Stomach (tissue), 8 donors: ENCODE measurements at regions not wholly inside any gene's neighbourhood (a gene's known extent, or its start where the extent isn't known, plus 50 kb on each side); places are given as distances from the start of the nearest gene placed in this dataset.

Source experiments
- DNase-seq, 2 donors: peaks; one replicate each; pipeline versions ENCODE4 v3.0.0 to v3.0.0-alpha.2; 2013 to 2019
- H3K27ac ChIP-seq, 5 donors: fragments of 200-600 bp in 4 of 5; sonication (generic) in 4 of 5; one replicate each; pipeline ENCODE4 v1.5.1; 2013 to 2019; ENCODE audit warnings: mild to moderate bottlenecking in 1 of 5, moderate library complexity in 1 of 5
- H3K27me3 ChIP-seq, 3 donors: fragments of 200-600 bp; sonication (generic); one replicate each; pipeline ENCODE4 v1.5.1; 2017 to 2019; ENCODE audit warnings: mixed run types in 1 of 3
- H3K36me3 ChIP-seq, 4 donors: fragments of 200-600 bp; sonication (generic); 1 replicate in 3 of 4; 2 replicates in 1 of 4; pipeline ENCODE4 v1.5.1; 2016 to 2019
- H3K4me1 ChIP-seq, 4 donors: fragments of 200-600 bp; sonication (generic); one replicate each; pipeline ENCODE4 v1.5.1; 2016 to 2019
- H3K4me3 ChIP-seq, 4 donors: fragments of 200-600 bp; sonication (generic) in 3 of 4; one replicate each; pipeline ENCODE4 v1.5.1; 2016 to 2019; ENCODE audit warnings: mild to moderate bottlenecking in 1 of 4
- H3K9me3 ChIP-seq, 4 donors: fragments of 200-600 bp; sonication (generic); one replicate each; pipeline ENCODE4 v1.5.1; 2016 to 2019
- CTCF ChIP-seq, 7 experiments: fragments of 450-650 bp in 4 of 7; fragments of 200-600 bp in 3 of 7; sonication (generic) in 3 of 7; IDR thresholded peaks; one replicate each; pipeline ENCODE4 v1.5.1; 2016 to 2019; ENCODE audit warnings: antibody characterized with exemption in 7 of 7, control low read depth in 2 of 7, mild to moderate bottlenecking in 1 of 7
- EP300 ChIP-seq: sonication (generic); formaldehyde crosslinking; IDR thresholded peaks from one replicate; pipeline ENCODE4 v1.6.1; 2017; ENCODE audit warnings: antibody characterized with exemption
- POLR2A ChIP-seq, 4 donors: fragments of 450-650 bp; IDR thresholded peaks; one replicate each; pipeline ENCODE4 v1.6.1; 2016; ENCODE audit warnings: antibody characterized with exemption in 4 of 4, control low read depth in 2 of 4, mild to moderate bottlenecking in 1 of 4, moderate library complexity in 1 of 4
- POLR2AphosphoS5 ChIP-seq, 3 donors: sonication (generic); formaldehyde crosslinking; IDR thresholded peaks; one replicate each; pipeline ENCODE4 v1.6.1; 2016; ENCODE audit warnings: antibody characterized with exemption in 3 of 3
- WGBS, 5 donors: extraction: QIAGEN DNeasy Blood & Tissue Kit in 3 of 5; methylation state at CpG; one replicate each; pipeline versions ENCODE4 v1.1.5 to v1.1.7; 2013 to 2018; 5-methylcytosine and 5-hydroxymethylcytosine counted together
- intact Hi-C: fragments of 100-400 bp; cut with DNase I; formaldehyde crosslinking; loops from one replicate; pipeline ENCODE4 v1.15.1; 2023; ENCODE audit warnings: low total_unique reads
- donor health status: healthy with polysubstance abuse.
- donor health status: Bipolar disorder and iron deficiency.
- donor health status: healthy.

- intact Hi-C loops, result no loop called here
- no peaks in the 10 kb centered on the region for H3K9me3 ChIP-seq
- H3K27ac ChIP-seq, result peak overlapping the region; percentile 1 to 79 (median 64)
- DNase-seq, result peak in 1 of 2 donors; percentile 42
- TF ChIP-seq EP300, result no peak
- TF ChIP-seq POLR2A (IDR thresholded peaks at IDR 0.05), result no peak
- H3K4me3 ChIP-seq, result no peak overlapping the region
- peaks cover 28 to 57% (median 34%) of the 10 kb centered on the region in 4 donors for H3K4me1 ChIP-seq
- no peaks in the 10 kb centered on the region for H3K27me3 ChIP-seq
- H3K36me3 ChIP-seq, result no peaks in the 10 kb centered on the region
- WGBS, 5 donors, result 69 to 86% (median 79%) methylated on average over 3 to 4 of the region's 4 CpGs
These were observed 213.1 kb upstream of the USP24 start for GRCh38 chr1:55428231-55428630.

GRCh38 chr1:55427606-55428005 lies 212.4 kb upstream of the USP24 start:
- H3K27ac ChIP-seq, result peak overlapping the region in 4 of 5 donors; percentile 50 to 79 (median 68)
- intact Hi-C loops, result no loop called here
- peaks cover 0 to under 1% (median 0%) of the 10 kb centered on the region in 4 donors for H3K9me3 ChIP-seq
- peaks cover 28 to 57% (median 34%) of the 10 kb centered on the region in 4 donors for H3K4me1 ChIP-seq
- no peak for TF ChIP-seq CTCF (IDR thresholded peaks at IDR 0.05)
- no peak for TF ChIP-seq EP300
- no peak for TF ChIP-seq POLR2A (IDR thresholded peaks at IDR 0.05)
- TF ChIP-seq POLR2AphosphoS5 (IDR thresholded peaks at IDR 0.05), result no peak
- 66 to 74% (median 73%) methylated on average over 4 of the region's 4 CpGs for WGBS, 5 donors
- no peaks in the 10 kb centered on the region for H3K27me3 ChIP-seq
- no peaks in the 10 kb centered on the region for H3K36me3 ChIP-seq
- DNase-seq, result no peak
- no peak overlapping the region for H3K4me3 ChIP-seq

GRCh38 chr1:55426619-55427018 lies 211.5 kb upstream of the USP24 start:
- H3K27ac ChIP-seq, result peak overlapping the region in 3 of 5 donors; percentile 30 to 79 (median 59)

GRCh38 chr1:55426156-55426555 lies 211.0 kb upstream of the USP24 start:
- no peak for DNase-seq
- intact Hi-C loops, result no loop called here
- Histone ChIP-seq H3K27ac (peak overlapping the region in 3 of 5 donors; percentile 30 to 79 (median 59)), H3K27me3 (no peaks in the 10 kb centered on the region), H3K4me1 (peaks cover 28 to 56% (median 34%) of the 10 kb centered on the region in 4 donors), H3K4me3 (no peak overlapping the region), H3K36me3 (no peaks in the 10 kb centered on the region), H3K9me3 (peaks cover 0 to 9% (median 8%) of the 10 kb centered on the region in 4 donors)
- 62 to 68% (median 62%) methylated on average over 5 of the region's 5 CpGs for WGBS, 5 donors
- TF ChIP-seq EP300 (no peak), POLR2A (IDR thresholded peaks at IDR 0.05) (no peak), CTCF (IDR thresholded peaks at IDR 0.05) (no peak), POLR2AphosphoS5 (IDR thresholded peaks at IDR 0.05) (no peak)

More at GRCh38 chr1:55426619-55427018, 211.5 kb upstream of the USP24 start:
- TF ChIP-seq CTCF (IDR thresholded peaks at IDR 0.05), result no peak
- TF ChIP-seq POLR2AphosphoS5 (IDR thresholded peaks at IDR 0.05), result no peak
- TF ChIP-seq EP300, result no peak
- no peak for TF ChIP-seq POLR2A (IDR thresholded peaks at IDR 0.05)
- Histone ChIP-seq H3K4me1 (peaks cover 28 to 57% (median 34%) of the 10 kb centered on the region in 4 donors), H3K9me3 (peaks cover 0 to 9% (median 8%) of the 10 kb centered on the region in 4 donors), H3K36me3 (no peaks in the 10 kb centered on the region), H3K27me3 (no peaks in the 10 kb centered on the region), H3K4me3 (no peak overlapping the region)
- intact Hi-C loops, result no loop called here
- DNase-seq, result peak in 1 of 2 donors; percentile 36
- WGBS, 5 donors, result 42 to 55% (median 45%) methylated on average over 2 of the region's 2 CpGs

GRCh38 chr1:55425310-55425930 lies 210.3 kb upstream of the USP24 start:
- WGBS, 5 donors, result 90 to 93% (median 91%) methylated on average over 9 of the region's 9 CpGs
- intact Hi-C loops, result no loop called here
- Histone ChIP-seq H3K4me1 (peaks cover 23 to 48% (median 34%) of the 10 kb centered on the region in 4 donors), H3K9me3 (peaks cover 0 to 9% (median 8%) of the 10 kb centered on the region in 4 donors), H3K27me3 (no peaks in the 10 kb centered on the region), H3K4me3 (no peak overlapping the region), H3K36me3 (no peaks in the 10 kb centered on the region), H3K27ac (no peak overlapping the region)
- TF ChIP-seq EP300 (no peak), POLR2AphosphoS5 (IDR thresholded peaks at IDR 0.05) (no peak)
- no peak for DNase-seq
